ENCODE measurements at regions not wholly inside any gene's neighbourhood (a gene's known extent, or its start where the extent isn't known, plus 50 kb on each side); places are given as distances from the start of the nearest gene placed in this dataset.

DNA sequence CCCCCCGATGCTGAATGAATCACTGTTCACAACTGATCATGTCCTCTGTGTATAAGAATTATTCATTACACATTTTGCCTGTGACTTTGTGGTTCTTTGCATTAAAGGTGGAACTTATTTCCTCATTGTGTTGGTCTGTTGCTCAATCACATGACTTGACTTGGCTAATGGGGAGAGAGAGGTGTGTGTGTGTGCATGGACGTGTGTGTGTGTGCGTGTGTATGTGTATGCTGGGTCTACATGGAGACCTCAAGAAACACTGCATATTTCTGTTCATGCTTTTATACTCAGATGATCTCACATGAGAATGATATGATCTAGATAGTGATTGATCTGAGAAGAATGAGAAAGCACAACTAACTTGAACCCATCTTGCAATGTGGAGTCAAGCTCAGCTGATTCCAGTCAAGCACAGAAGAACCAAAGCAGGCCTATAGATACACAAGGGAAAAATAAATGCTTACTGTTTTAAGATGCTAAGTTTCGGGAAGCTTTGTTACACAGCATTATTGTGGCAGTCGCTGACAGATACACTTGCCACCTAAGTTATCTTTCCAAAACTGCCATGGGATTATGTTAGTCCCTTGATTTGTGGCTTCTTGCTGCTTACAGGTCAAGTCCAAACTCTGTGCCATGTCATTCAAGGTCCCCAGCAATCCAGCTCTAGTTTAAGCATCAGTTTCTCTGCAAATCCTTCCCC, 167.9 kb upstream of the ZFHX3 start:
- H3K27me3 ChIP-seq, result no peaks in the 10 kb centered on the region
- H3K27ac ChIP-seq, result no peak overlapping the region
- H3K4me3 ChIP-seq (ENCODE audit: low read depth in 1 of 2, low read length in 1 of 2), result no peak overlapping the region
- TF ChIP-seq, protein P1, sequence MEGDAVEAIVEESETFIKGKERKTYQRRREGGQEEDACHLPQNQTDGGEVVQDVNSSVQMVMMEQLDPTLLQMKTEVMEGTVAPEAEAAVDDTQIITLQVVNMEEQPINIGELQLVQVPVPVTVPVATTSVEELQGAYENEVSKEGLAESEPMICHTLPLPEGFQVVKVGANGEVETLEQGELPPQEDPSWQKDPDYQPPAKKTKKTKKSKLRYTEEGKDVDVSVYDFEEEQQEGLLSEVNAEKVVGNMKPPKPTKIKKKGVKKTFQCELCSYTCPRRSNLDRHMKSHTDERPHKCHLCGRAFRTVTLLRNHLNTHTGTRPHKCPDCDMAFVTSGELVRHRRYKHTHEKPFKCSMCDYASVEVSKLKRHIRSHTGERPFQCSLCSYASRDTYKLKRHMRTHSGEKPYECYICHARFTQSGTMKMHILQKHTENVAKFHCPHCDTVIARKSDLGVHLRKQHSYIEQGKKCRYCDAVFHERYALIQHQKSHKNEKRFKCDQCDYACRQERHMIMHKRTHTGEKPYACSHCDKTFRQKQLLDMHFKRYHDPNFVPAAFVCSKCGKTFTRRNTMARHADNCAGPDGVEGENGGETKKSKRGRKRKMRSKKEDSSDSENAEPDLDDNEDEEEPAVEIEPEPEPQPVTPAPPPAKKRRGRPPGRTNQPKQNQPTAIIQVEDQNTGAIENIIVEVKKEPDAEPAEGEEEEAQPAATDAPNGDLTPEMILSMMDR (IDR thresholded peaks at IDR 0.05), result no peak
- H3K4me1 ChIP-seq (ENCODE audit: control insufficient read depth in 1 of 2, insufficient read depth in 1 of 2, low read depth in 1 of 2, low read length in 1 of 2), result no peaks in the 10 kb centered on the region
- no peaks in the 10 kb centered on the region for H3K36me3 ChIP-seq
- no peaks in the 10 kb centered on the region for H3K9me3 ChIP-seq

DNA sequence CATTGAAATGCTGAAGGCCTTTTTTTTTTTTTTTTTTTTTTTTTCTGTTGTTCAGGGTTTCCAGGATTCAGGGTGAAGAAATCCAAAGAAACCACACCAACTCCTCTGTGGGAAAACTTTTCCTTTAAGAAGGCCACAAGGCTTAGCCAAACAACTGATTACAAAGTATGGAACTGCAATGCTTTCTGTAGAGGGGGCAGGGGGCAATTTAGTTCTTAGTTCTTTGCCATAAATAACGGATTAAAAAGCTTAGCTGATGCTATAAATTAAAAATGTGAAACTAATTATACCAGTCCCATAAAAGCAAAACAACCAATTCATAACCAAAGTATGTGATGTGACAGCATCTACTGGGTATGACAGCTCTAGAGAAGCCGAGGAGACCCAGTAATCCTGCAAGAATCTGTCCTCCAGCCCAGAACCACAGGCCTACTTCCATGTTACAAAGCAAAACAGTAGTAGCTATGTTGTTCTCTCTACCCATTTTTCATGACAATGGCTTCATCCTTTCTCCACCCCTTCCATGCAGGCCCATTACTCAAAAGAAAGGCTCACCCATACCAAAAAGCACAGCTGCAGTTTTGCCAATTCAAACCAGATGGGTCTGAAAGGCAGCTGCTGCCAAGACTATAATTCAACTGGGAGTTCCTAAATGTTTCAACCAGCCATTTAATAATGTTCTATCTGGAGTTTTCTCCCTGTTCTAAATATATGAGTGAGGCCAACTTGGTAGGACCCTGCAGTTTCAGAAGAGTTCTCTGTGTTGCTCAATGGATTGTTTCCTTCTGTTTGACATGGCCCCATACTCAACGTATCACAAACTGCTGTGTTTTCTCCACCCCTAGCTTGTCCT, 167.1 kb upstream of the ZFHX3 start:
- no peak overlapping the region for H3K27ac ChIP-seq

DNA sequence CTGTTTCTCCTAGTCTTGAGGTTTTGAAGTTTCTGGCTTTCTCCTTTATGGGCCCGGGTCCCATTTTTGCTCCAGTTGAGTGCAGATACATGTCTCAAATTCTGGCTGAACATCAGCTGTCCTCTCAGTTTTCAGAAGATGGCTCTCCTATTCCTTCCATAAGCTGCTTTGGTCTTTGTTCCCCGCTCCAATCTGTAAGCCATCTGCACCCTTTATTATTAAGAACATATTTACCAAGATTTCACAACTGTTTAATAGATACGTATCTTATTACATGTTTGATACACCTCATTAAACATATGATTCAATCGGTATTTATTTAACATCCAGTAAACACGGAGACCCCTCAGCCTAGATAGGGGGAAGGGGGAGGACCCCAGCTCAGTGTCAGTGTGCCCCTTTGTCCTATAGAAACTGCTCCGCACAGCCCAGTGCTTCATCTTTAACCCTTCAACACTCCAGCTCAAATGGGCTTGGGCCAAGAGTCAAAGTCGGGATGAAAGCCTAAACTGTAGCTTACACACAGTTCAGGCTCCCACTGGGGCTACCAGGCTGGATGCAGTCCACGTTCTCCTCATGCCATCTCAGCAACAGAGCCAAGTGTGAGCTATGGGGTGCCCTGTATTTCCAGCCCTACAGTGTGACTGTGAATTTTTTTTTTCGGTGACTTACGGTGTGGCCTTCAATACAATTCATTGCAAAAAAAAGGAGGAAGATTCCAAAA, 166.0 kb upstream of the ZFHX3 start:
- TF ChIP-seq, protein P1 (IDR thresholded peaks at IDR 0.05), result no peak
- no peak overlapping the region for H3K4me3 ChIP-seq (ENCODE audit: low read depth in 1 of 2, low read length in 1 of 2)
- H3K9me3 ChIP-seq, result no peaks in the 10 kb centered on the region
- no peaks in the 10 kb centered on the region for H3K4me1 ChIP-seq (ENCODE audit: control insufficient read depth in 1 of 2, insufficient read depth in 1 of 2, low read depth in 1 of 2, low read length in 1 of 2)
- no peak overlapping the region for H3K27ac ChIP-seq
- H3K36me3 ChIP-seq, result no peaks in the 10 kb centered on the region
- H3K27me3 ChIP-seq, result no peaks in the 10 kb centered on the region

More for the DNA sequence above, 167.1 kb upstream of the ZFHX3 start:
- TF ChIP-seq, protein P1 (IDR thresholded peaks at IDR 0.05), result no peak
- Histone ChIP-seq H3K27me3 (no peaks in the 10 kb centered on the region), H3K4me3 (ENCODE audit: low read depth in 1 of 2, low read length in 1 of 2) (no peak overlapping the region), H3K4me1 (ENCODE audit: control insufficient read depth in 1 of 2, insufficient read depth in 1 of 2, low read depth in 1 of 2, low read length in 1 of 2) (no peaks in the 10 kb centered on the region), H3K9me3 (no peaks in the 10 kb centered on the region), H3K36me3 (no peaks in the 10 kb centered on the region)

DNA sequence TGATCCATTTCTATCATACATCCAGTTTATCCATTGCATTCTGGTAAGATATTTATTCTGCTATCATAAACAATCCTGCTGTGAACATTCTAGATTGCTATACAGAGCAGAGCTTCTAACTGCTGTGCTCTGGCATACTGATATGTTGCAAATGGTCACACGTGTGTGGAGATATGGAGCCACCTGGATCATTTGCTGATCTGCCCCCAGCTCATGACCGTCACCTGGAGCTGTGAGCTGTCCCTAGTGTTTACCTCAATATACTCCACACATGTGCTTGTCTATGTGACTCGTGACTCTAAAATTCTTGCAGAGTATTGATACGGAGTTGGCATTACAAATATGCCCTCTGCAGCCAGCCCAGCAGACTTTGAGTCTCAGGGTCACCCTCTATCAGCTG, 164.5 kb upstream of the ZFHX3 start:
- Histone ChIP-seq H3K27me3 (no peaks in the 10 kb centered on the region), H3K9me3 (no peaks in the 10 kb centered on the region), H3K4me3 (ENCODE audit: low read depth in 1 of 2, low read length in 1 of 2) (no peak overlapping the region), H3K4me1 (ENCODE audit: control insufficient read depth in 1 of 2, insufficient read depth in 1 of 2, low read depth in 1 of 2, low read length in 1 of 2) (no peaks in the 10 kb centered on the region), H3K36me3 (no peaks in the 10 kb centered on the region), H3K27ac (no peak overlapping the region)
- TF ChIP-seq, protein P1 (IDR thresholded peaks at IDR 0.05), result no peak

DNA sequence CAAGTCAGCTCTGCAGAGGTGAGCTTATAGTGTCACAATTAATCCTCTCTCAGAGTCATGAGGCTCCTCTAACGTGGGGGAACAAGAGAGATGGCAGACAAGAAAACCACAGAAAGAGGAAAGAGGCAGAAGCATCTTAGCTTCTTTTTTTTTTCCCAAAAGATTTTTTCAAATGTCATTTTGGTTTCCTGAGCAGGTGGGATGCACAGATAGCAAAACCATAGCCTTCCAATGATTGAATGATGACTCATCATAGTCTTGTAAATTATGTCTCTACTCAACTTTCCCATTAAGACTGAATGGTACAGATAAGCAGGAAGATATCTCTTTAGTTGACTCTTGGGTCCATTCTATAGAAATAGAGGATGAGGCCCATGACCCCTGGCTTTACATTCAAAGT, 162.8 kb upstream of the ZFHX3 start:
- no peaks in the 10 kb centered on the region for H3K36me3 ChIP-seq
- H3K4me3 ChIP-seq (ENCODE audit: low read depth in 1 of 2, low read length in 1 of 2), result no peak overlapping the region
- no peaks in the 10 kb centered on the region for H3K4me1 ChIP-seq (ENCODE audit: control insufficient read depth in 1 of 2, insufficient read depth in 1 of 2, low read depth in 1 of 2, low read length in 1 of 2)
- TF ChIP-seq, protein P1 (IDR thresholded peaks at IDR 0.05), result no peak
- no peak overlapping the region for H3K27ac ChIP-seq
- H3K27me3 ChIP-seq, result no peaks in the 10 kb centered on the region
- H3K9me3 ChIP-seq, result no peaks in the 10 kb centered on the region

Measured in neutrophil (primary cell).